Aorta (tissue), 5 donors: ENCODE measurements at regions not wholly inside any gene's neighbourhood (a gene's known extent, or its start where the extent isn't known, plus 50 kb on each side); places are given as distances from the start of the nearest gene placed in this dataset.

Experiments used
- ATAC-seq: fragments of 200-7000 bp; cut with Tn5 transposase; one replicate; pipeline ENCODE4 v1.9.1; 2022; ENCODE audit warnings: moderate library complexity; ENCODE audit not compliant: low FRiP score
- DNase-seq, 2 donors: peaks; one replicate each; pipeline ENCODE4 v3.0.0-alpha.2; 2020
- H3K27ac ChIP-seq, 2 donors: one replicate each; pipeline ENCODE4 v1.5.1; 2013; ENCODE audit warnings: low read length in 2 of 2, mild to moderate bottlenecking in 2 of 2, moderate library complexity in 2 of 2, control low read depth in 1 of 2, inconsistent platforms in 1 of 2, low read depth in 1 of 2
- H3K27me3 ChIP-seq, 2 donors: one replicate each; pipeline ENCODE4 v1.6.1; 2013; ENCODE audit warnings: control low read depth in 1 of 2, low read length in 1 of 2, mild to moderate bottlenecking in 1 of 2, moderate library complexity in 1 of 2; ENCODE audit not compliant: insufficient read depth in 2 of 2, control insufficient read depth in 1 of 2
- H3K36me3 ChIP-seq, 2 donors: one replicate each; pipeline ENCODE4 v1.6.1; 2013; ENCODE audit warnings: control low read depth in 1 of 2, low read length in 1 of 2, mild to moderate bottlenecking in 1 of 2; ENCODE audit not compliant: insufficient read depth in 2 of 2, control insufficient read depth in 1 of 2
- H3K4me1 ChIP-seq, 2 donors: one replicate each; pipeline ENCODE4 v1.6.1; 2013; ENCODE audit warnings: low read length in 2 of 2, control low read depth in 1 of 2, mild to moderate bottlenecking in 1 of 2, moderate library complexity in 1 of 2; ENCODE audit not compliant: insufficient read depth in 2 of 2, control insufficient read depth in 1 of 2
- H3K4me3 ChIP-seq, 2 donors: one replicate each; pipeline ENCODE4 v1.5.1; 2013; ENCODE audit warnings: low read length in 2 of 2, control low read depth in 1 of 2, mild to moderate bottlenecking in 1 of 2
- H3K9me3 ChIP-seq: one replicate; pipeline ENCODE4 v1.6.1; 2013; ENCODE audit warnings: mild to moderate bottlenecking, low read length; ENCODE audit not compliant: control insufficient read depth
- whole genome bisulfite sequencing, 2 donors: extraction: QIAGEN DNeasy Blood & Tissue Kit; methylation state at CpG; one replicate each; pipeline ENCODE4 v1.1.7; 2013; 5-methylcytosine and 5-hydroxymethylcytosine counted together
- intact Hi-C, 2 donors: fragments of 100-400 bp; cut with DNase I; formaldehyde crosslinking; loops; one replicate each; pipeline versions ENCODE4 v1.14.2 to v1.15.0; 2022
- donor health status: healthy with polysubstance abuse.
- donor health status: Bipolar disorder and iron deficiency.
- donor health status: DM: no; HTN: no; CAD: no.
- donor health status: DM: no; HTN: no; CAD: no.
- donor health status: DM: yes; HTN: yes; CAD: no.

GRCh38 chr6:149252622-149253021 lies 64.9 kb upstream of the TAB2 start:
- Histone ChIP-seq H3K27me3 (no peaks in the 10 kb centered on the region), H3K36me3 (no peaks in the 10 kb centered on the region), H3K4me3 (no peak overlapping the region), H3K4me1 (no peaks in the 10 kb centered on the region), H3K9me3 (no peaks in the 10 kb centered on the region), H3K27ac (no peak overlapping the region)
- no peak for ATAC-seq
- intact Hi-C loops = no loop called here
- 95 to 97% methylated on average over 3 of the region's 3 CpGs for WGBS, 2 donors
- no peak for DNase-seq

- intact Hi-C loops = no loop called here
- H3K27me3 ChIP-seq = no peaks in the 10 kb centered on the region
- ATAC-seq (no peak), DNase-seq (no peak)
- H3K9me3 ChIP-seq = no peaks in the 10 kb centered on the region
- no peaks in the 10 kb centered on the region for H3K4me1 ChIP-seq
- no peaks in the 10 kb centered on the region for H3K36me3 ChIP-seq
- H3K4me3 ChIP-seq = no peak overlapping the region
- H3K27ac ChIP-seq = no peak overlapping the region
- 72 to 94% methylated on average over 2 of the region's 2 CpGs for WGBS, 2 donors
These were observed 63.3 kb upstream of the TAB2 start for GRCh38 chr6:149254253-149254652.

- no peak overlapping the region for H3K27ac ChIP-seq
- H3K27me3 ChIP-seq = no peaks in the 10 kb centered on the region
These were observed 57.8 kb upstream of the TAB2 start for GRCh38 chr6:149259753-149260152.

GRCh38 chr6:149260214-149260874 lies 57.2 kb upstream of the TAB2 start:
- 95% methylated on average over 20 of the region's 20 CpGs for WGBS, 2 donors
- Histone ChIP-seq H3K4me1 (no peaks in the 10 kb centered on the region), H3K36me3 (no peaks in the 10 kb centered on the region), H3K4me3 (no peak overlapping the region), H3K9me3 (no peaks in the 10 kb centered on the region), H3K27ac (no peak overlapping the region), H3K27me3 (no peaks in the 10 kb centered on the region)
- intact Hi-C loops = no loop called here
- no peak for DNase-seq
- no peak for ATAC-seq

More at GRCh38 chr6:149259753-149260152, 57.8 kb upstream of the TAB2 start:
- Histone ChIP-seq H3K36me3 (no peaks in the 10 kb centered on the region), H3K9me3 (no peaks in the 10 kb centered on the region), H3K4me1 (no peaks in the 10 kb centered on the region), H3K4me3 (no peak overlapping the region)
- ATAC-seq = no peak
- intact Hi-C loops = no loop called here
- DNase-seq = peak in 1 of 2 donors; percentile 84
- 90 to 92% methylated on average over 2 of the region's 2 CpGs for WGBS, 2 donors

- H3K9me3 ChIP-seq = no peaks in the 10 kb centered on the region
- WGBS, 2 donors = 85 to 86% methylated on average over 4 of the region's 4 CpGs
- DNase-seq = no peak
- no peak for ATAC-seq
- H3K4me1 ChIP-seq = no peaks in the 10 kb centered on the region
- peaks cover 0 to 2% of the 10 kb centered on the region in 2 donors for H3K27me3 ChIP-seq
- H3K4me3 ChIP-seq = no peak overlapping the region
- H3K27ac ChIP-seq = no peak overlapping the region
- intact Hi-C loops = no loop called here
- no peaks in the 10 kb centered on the region for H3K36me3 ChIP-seq
These were observed 56.0 kb upstream of the TAB2 start for GRCh38 chr6:149261364-149262040.

- intact Hi-C loops = no loop called here
These were observed 54.2 kb upstream of the TAB2 start for GRCh38 chr6:149263321-149263720.

GRCh38 chr6:149264629-149265028 lies 52.9 kb upstream of the TAB2 start:
- H3K36me3 ChIP-seq = no peaks in the 10 kb centered on the region
- DNase-seq (no peak), ATAC-seq (no peak)
- WGBS, 2 donors = 62 to 69% methylated on average over 5 of the region's 5 CpGs
- H3K27ac ChIP-seq = no peak overlapping the region
- H3K4me1 ChIP-seq = no peaks in the 10 kb centered on the region
- H3K4me3 ChIP-seq = no peak overlapping the region
- no peaks in the 10 kb centered on the region for H3K9me3 ChIP-seq
- intact Hi-C loops = no loop called here
- H3K27me3 ChIP-seq = peaks cover 0 to 4% of the 10 kb centered on the region in 2 donors

More at GRCh38 chr6:149263321-149263720, 54.2 kb upstream of the TAB2 start:
- no peak overlapping the region for H3K27ac ChIP-seq
- H3K9me3 ChIP-seq = no peaks in the 10 kb centered on the region
- DNase-seq (no peak), ATAC-seq (no peak)
- no peaks in the 10 kb centered on the region for H3K36me3 ChIP-seq
- no peaks in the 10 kb centered on the region for H3K4me1 ChIP-seq
- H3K27me3 ChIP-seq = peaks cover 0 to 4% of the 10 kb centered on the region in 2 donors
- no peak overlapping the region for H3K4me3 ChIP-seq
- 62 to 77% methylated on average over 2 of the region's 2 CpGs for WGBS, 2 donors

GRCh38 chr6:149265945-149266344 lies 51.6 kb upstream of the TAB2 start:
- DNase-seq (no peak), ATAC-seq (no peak)
- 82% methylated on average over 7 of the region's 7 CpGs for WGBS, 2 donors

GRCh38 chr6:149266659-149267058 lies 50.9 kb upstream of the TAB2 start:
- Histone ChIP-seq H3K27me3 (peaks cover 0 to 4% of the 10 kb centered on the region in 2 donors), H3K4me3 (no peak overlapping the region), H3K27ac (no peak overlapping the region), H3K4me1 (no peaks in the 10 kb centered on the region), H3K36me3 (no peaks in the 10 kb centered on the region), H3K9me3 (no peaks in the 10 kb centered on the region)
- ATAC-seq (no peak), DNase-seq (no peak)
- 79 to 80% methylated on average over 6 of the region's 6 CpGs for WGBS, 2 donors
- intact Hi-C loops = no loop called here

More at GRCh38 chr6:149265945-149266344, 51.6 kb upstream of the TAB2 start:
- intact Hi-C loops = no loop called here
- H3K9me3 ChIP-seq = no peaks in the 10 kb centered on the region
- no peaks in the 10 kb centered on the region for H3K4me1 ChIP-seq
- H3K4me3 ChIP-seq = no peak overlapping the region
- H3K27ac ChIP-seq = no peak overlapping the region
- peaks cover 0 to 4% of the 10 kb centered on the region in 2 donors for H3K27me3 ChIP-seq
- no peaks in the 10 kb centered on the region for H3K36me3 ChIP-seq
